ENCODE measurements at regions not wholly inside any gene's neighbourhood (a gene's known extent, or its start where the extent isn't known, plus 50 kb on each side); places are given as distances from the start of the nearest gene placed in this dataset.

DNA sequence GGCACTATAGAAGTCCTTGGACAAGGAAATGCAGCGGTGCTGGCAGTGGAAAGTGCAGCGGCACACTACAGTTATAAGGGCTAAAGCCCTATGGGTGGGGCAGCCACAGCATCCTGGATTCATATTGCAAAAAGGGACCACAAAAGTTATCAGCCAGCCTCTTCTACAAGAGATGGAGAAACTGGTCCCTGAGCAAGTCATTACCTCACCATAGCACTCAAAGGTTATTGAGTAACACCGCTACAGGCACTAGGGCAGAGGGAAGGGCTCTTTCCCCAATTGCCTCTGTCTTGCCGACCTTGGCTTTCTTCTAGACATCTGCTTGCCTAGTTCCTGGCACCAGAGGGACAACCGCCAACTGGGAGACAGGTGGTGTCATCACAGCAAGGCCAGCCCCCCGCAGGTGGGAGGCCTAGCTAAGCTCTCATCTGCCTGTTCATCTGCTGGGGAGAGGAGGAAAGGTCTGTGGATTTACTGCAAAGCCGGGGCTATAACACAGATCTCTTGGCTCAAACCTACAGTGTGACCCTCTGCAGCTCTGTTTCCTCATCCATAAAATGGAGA, 600.0 kb downstream of the BCOR start:
- WGBS, result 90% methylated on average over 7 of the region's 7 CpGs
- no peak overlapping the region for H3K27ac ChIP-seq (ENCODE audit: low read depth in 1 of 2, low read length in 2 of 2)
- no peaks in the 10 kb centered on the region for H3K9me3 ChIP-seq (ENCODE audit: control insufficient read depth in 4 of 4, low read length in 3 of 4)
- H3K4me3 ChIP-seq (ENCODE audit: low read depth in 1 of 3, low read length in 3 of 3), result no peak overlapping the region
- no peaks in the 10 kb centered on the region for H3K36me3 ChIP-seq (ENCODE audit: control insufficient read depth in 4 of 4, insufficient read depth in 3 of 4, low read depth in 1 of 4, low read length in 3 of 4)
- no peak for TF ChIP-seq RAD21 (IDR thresholded peaks at IDR 0.05)
- TF ChIP-seq, protein P1, sequence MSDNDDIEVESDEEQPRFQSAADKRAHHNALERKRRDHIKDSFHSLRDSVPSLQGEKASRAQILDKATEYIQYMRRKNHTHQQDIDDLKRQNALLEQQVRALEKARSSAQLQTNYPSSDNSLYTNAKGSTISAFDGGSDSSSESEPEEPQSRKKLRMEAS (IDR thresholded peaks at IDR 0.05), result no peak
- TF ChIP-seq, protein P2, sequence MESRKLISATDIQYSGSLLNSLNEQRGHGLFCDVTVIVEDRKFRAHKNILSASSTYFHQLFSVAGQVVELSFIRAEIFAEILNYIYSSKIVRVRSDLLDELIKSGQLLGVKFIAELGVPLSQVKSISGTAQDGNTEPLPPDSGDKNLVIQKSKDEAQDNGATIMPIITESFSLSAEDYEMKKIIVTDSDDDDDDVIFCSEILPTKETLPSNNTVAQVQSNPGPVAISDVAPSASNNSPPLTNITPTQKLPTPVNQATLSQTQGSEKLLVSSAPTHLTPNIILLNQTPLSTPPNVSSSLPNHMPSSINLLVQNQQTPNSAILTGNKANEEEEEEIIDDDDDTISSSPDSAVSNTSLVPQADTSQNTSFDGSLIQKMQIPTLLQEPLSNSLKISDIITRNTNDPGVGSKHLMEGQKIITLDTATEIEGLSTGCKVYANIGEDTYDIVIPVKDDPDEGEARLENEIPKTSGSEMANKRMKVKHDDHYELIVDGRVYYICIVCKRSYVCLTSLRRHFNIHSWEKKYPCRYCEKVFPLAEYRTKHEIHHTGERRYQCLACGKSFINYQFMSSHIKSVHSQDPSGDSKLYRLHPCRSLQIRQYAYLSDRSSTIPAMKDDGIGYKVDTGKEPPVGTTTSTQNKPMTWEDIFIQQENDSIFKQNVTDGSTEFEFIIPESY (IDR thresholded peaks at IDR 0.05), result no peak
- TF ChIP-seq, protein P3, sequence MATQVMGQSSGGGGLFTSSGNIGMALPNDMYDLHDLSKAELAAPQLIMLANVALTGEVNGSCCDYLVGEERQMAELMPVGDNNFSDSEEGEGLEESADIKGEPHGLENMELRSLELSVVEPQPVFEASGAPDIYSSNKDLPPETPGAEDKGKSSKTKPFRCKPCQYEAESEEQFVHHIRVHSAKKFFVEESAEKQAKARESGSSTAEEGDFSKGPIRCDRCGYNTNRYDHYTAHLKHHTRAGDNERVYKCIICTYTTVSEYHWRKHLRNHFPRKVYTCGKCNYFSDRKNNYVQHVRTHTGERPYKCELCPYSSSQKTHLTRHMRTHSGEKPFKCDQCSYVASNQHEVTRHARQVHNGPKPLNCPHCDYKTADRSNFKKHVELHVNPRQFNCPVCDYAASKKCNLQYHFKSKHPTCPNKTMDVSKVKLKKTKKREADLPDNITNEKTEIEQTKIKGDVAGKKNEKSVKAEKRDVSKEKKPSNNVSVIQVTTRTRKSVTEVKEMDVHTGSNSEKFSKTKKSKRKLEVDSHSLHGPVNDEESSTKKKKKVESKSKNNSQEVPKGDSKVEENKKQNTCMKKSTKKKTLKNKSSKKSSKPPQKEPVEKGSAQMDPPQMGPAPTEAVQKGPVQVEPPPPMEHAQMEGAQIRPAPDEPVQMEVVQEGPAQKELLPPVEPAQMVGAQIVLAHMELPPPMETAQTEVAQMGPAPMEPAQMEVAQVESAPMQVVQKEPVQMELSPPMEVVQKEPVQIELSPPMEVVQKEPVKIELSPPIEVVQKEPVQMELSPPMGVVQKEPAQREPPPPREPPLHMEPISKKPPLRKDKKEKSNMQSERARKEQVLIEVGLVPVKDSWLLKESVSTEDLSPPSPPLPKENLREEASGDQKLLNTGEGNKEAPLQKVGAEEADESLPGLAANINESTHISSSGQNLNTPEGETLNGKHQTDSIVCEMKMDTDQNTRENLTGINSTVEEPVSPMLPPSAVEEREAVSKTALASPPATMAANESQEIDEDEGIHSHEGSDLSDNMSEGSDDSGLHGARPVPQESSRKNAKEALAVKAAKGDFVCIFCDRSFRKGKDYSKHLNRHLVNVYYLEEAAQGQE (IDR thresholded peaks at IDR 0.05), result no peak
- no peak for TF ChIP-seq EGR1 (IDR thresholded peaks at IDR 0.05; ENCODE audit: low read depth in 2 of 2)
- TF ChIP-seq JUND (IDR thresholded peaks at IDR 0.05), result no peak
- no peaks in the 10 kb centered on the region for H3K27me3 ChIP-seq (ENCODE audit: control insufficient read depth in 4 of 4, insufficient read depth in 4 of 4, low read length in 3 of 4)
- no peak overlapping the region for H3K9ac ChIP-seq (ENCODE audit: low read depth in 1 of 2, low read length in 2 of 2)
- DNase-seq (ENCODE audit: low spot score), result no peak
- H3K4me1 ChIP-seq (ENCODE audit: control insufficient read depth in 4 of 4, insufficient read depth in 4 of 4, low read length in 3 of 4), result peaks cover 0 to 7% (median 5%) of the 10 kb centered on the region in 4 donors

DNA sequence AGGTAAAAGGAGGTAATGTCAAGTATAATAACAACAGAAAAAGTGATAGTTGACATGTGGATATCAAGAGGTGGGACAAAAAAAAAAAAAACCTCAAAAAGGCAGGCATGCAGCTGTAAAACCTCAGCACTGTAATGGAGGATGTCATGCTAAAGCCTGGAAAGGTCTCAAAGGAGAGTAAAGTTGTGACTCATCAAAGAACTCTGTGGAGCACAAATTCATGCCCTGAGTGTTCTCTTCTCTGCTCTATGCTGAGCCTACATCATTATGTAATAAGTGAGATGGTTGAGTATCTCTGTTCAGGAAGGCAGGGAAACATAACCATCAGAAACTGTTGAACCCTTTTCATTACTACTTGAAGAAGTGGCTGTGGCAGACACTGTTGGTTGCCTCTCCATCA, 597.8 kb downstream of the BCOR start:
- H3K27ac ChIP-seq (ENCODE audit: low read depth in 1 of 2, low read length in 2 of 2), result no peak overlapping the region
- no peak for TF ChIP-seq RXRA (IDR thresholded peaks at IDR 0.05)
- no peak for TF ChIP-seq YY1 (IDR thresholded peaks at IDR 0.05)
- TF ChIP-seq GABPA (IDR thresholded peaks at IDR 0.05 in 1 of 2, conservative IDR thresholded peaks at IDR 0.05 in 1 of 2), result no peak
- TF ChIP-seq, protein P3 (IDR thresholded peaks at IDR 0.05), result no peak
- TF ChIP-seq NR2F2 (IDR thresholded peaks at IDR 0.05), result no peak
- no peak for TF ChIP-seq SP1 (IDR thresholded peaks at IDR 0.05)
- TF ChIP-seq RAD21 (IDR thresholded peaks at IDR 0.05), result no peak
- no peak for DNase-seq (ENCODE audit: low spot score)
- no peak overlapping the region for H3K4me3 ChIP-seq (ENCODE audit: low read depth in 1 of 3, low read length in 3 of 3)
- H3K4me1 ChIP-seq (ENCODE audit: control insufficient read depth in 4 of 4, insufficient read depth in 4 of 4, low read length in 3 of 4), result no peaks in the 10 kb centered on the region
- no peaks in the 10 kb centered on the region for H3K36me3 ChIP-seq (ENCODE audit: control insufficient read depth in 4 of 4, insufficient read depth in 3 of 4, low read depth in 1 of 4, low read length in 3 of 4)
- H3K9me3 ChIP-seq (ENCODE audit: control insufficient read depth in 4 of 4, low read length in 3 of 4), result no peaks in the 10 kb centered on the region
- no peak overlapping the region for H3K9ac ChIP-seq (ENCODE audit: low read depth in 1 of 2, low read length in 2 of 2)
- H3K27me3 ChIP-seq (ENCODE audit: control insufficient read depth in 4 of 4, insufficient read depth in 4 of 4, low read length in 3 of 4), result no peaks in the 10 kb centered on the region
